ENCODE measurements at regions not wholly inside any gene's neighbourhood (a gene's known extent, or its start where the extent isn't known, plus 50 kb on each side); places are given as distances from the start of the nearest gene placed in this dataset.

GRCh38 chr2:155332016-155332415 is 633.5 kb downstream of the KCNJ3 start:
- BruUV-seq (replicated peaks) = no TSS peak

GRCh38 chr2:155320236-155320635 is 621.7 kb downstream of the KCNJ3 start:
- TF ChIP-seq CTCF (IDR thresholded peaks at IDR 0.05; ENCODE audit: unreplicated experiment) = no peak
- no peak overlapping the region for H3K4me3 Mint-ChIP-seq (ENCODE audit: unreplicated experiment)
- POLR2A ChIA-PET = no interaction called here
- no peak for DNase-seq (ENCODE audit: unreplicated experiment)
- H3K27me3 Mint-ChIP-seq (ENCODE audit: insufficient read depth, unreplicated experiment) = peaks cover 70% of the 10 kb centered on the region
- BruUV-seq (replicated peaks) = no TSS peak
- no peak overlapping the region for H3K27ac Mint-ChIP-seq (ENCODE audit: low read depth, unreplicated experiment)
- intact Hi-C loops (cut with micrococcal nuclease) = no loop called here
- H3K36me3 Mint-ChIP-seq (ENCODE audit: insufficient read depth, unreplicated experiment) = no peaks in the 10 kb centered on the region
- CTCF ChIA-PET = interaction anchor here (0.6 kb wide), 1 partner anchor 1460 kb away, joined by 3 read pairs; no protein-coding TSS in a partner anchor
- H3K9me3 Mint-ChIP-seq (ENCODE audit: unreplicated experiment) = no peaks in the 10 kb centered on the region
- no peaks in the 10 kb centered on the region for H3K4me1 Mint-ChIP-seq (ENCODE audit: insufficient read depth, unreplicated experiment)

More at GRCh38 chr2:155332016-155332415, 633.5 kb downstream of the KCNJ3 start:
- no peak for TF ChIP-seq CTCF (IDR thresholded peaks at IDR 0.05; ENCODE audit: unreplicated experiment)
- no peak for DNase-seq (ENCODE audit: unreplicated experiment)
- no peak overlapping the region for H3K4me3 Mint-ChIP-seq (ENCODE audit: unreplicated experiment)
- CTCF ChIA-PET = no interaction called here
- POLR2A ChIA-PET = no interaction called here
- no peak overlapping the region for H3K27ac Mint-ChIP-seq (ENCODE audit: low read depth, unreplicated experiment)
- no peaks in the 10 kb centered on the region for H3K9me3 Mint-ChIP-seq (ENCODE audit: unreplicated experiment)
- intact Hi-C loops (cut with micrococcal nuclease) = no loop called here
- H3K27me3 Mint-ChIP-seq (ENCODE audit: insufficient read depth, unreplicated experiment) = no peaks in the 10 kb centered on the region
- no peaks in the 10 kb centered on the region for H3K36me3 Mint-ChIP-seq (ENCODE audit: insufficient read depth, unreplicated experiment)
- no peaks in the 10 kb centered on the region for H3K4me1 Mint-ChIP-seq (ENCODE audit: insufficient read depth, unreplicated experiment)

GRCh38 chr2:155318710-155319109 is 620.2 kb downstream of the KCNJ3 start:
- no peak overlapping the region for H3K27ac Mint-ChIP-seq (ENCODE audit: low read depth, unreplicated experiment)
- ChIA-PET CTCF (interaction anchor here (1.3 kb wide), 1 partner anchor 695 kb away, joined by 4 read pairs; no protein-coding TSS in a partner anchor), POLR2A (no interaction called here)
- intact Hi-C loops (cut with micrococcal nuclease) = no loop called here
- H3K27me3 Mint-ChIP-seq (ENCODE audit: insufficient read depth, unreplicated experiment) = peaks cover 55% of the 10 kb centered on the region
- no peak for DNase-seq (ENCODE audit: unreplicated experiment)
- no peak overlapping the region for H3K4me3 Mint-ChIP-seq (ENCODE audit: unreplicated experiment)
- no TSS peak for BruUV-seq (replicated peaks)
- no peaks in the 10 kb centered on the region for H3K36me3 Mint-ChIP-seq (ENCODE audit: insufficient read depth, unreplicated experiment)
- no peak for TF ChIP-seq CTCF (IDR thresholded peaks at IDR 0.05; ENCODE audit: unreplicated experiment)
- H3K4me1 Mint-ChIP-seq (ENCODE audit: insufficient read depth, unreplicated experiment) = no peaks in the 10 kb centered on the region
- H3K9me3 Mint-ChIP-seq (ENCODE audit: unreplicated experiment) = no peaks in the 10 kb centered on the region

- H3K27ac Mint-ChIP-seq (ENCODE audit: low read depth, unreplicated experiment) = no peak overlapping the region
- TF ChIP-seq CTCF (IDR thresholded peaks at IDR 0.05; ENCODE audit: unreplicated experiment) = no peak
- no TSS peak for BruUV-seq (replicated peaks)
- DNase-seq (ENCODE audit: unreplicated experiment) = no peak
- intact Hi-C loops (cut with micrococcal nuclease) = no loop called here
- ChIA-PET POLR2A (no interaction called here), CTCF (interaction anchor here (0.7 kb wide), 1 partner anchor 690 kb away, joined by 3 read pairs; no protein-coding TSS in a partner anchor)
- H3K36me3 Mint-ChIP-seq (ENCODE audit: insufficient read depth, unreplicated experiment) = no peaks in the 10 kb centered on the region
- peaks cover 28% of the 10 kb centered on the region for H3K27me3 Mint-ChIP-seq (ENCODE audit: insufficient read depth, unreplicated experiment)
- H3K4me1 Mint-ChIP-seq (ENCODE audit: insufficient read depth, unreplicated experiment) = no peaks in the 10 kb centered on the region
- no peak overlapping the region for H3K4me3 Mint-ChIP-seq (ENCODE audit: unreplicated experiment)
- no peaks in the 10 kb centered on the region for H3K9me3 Mint-ChIP-seq (ENCODE audit: unreplicated experiment)
Observed at GRCh38 chr2:155315768-155316167, 617.3 kb downstream of the KCNJ3 start.

Measured in MCF 10A (cell line).